Keratinocyte (primary cell): ENCODE measurements at regions not wholly inside any gene's neighbourhood (a gene's known extent, or its start where the extent isn't known, plus 50 kb on each side); places are given as distances from the start of the nearest gene placed in this dataset.

Experiments
- DNase-seq: peaks from one replicate; pipeline ENCODE4 v3.0.0-alpha.2; 2011; ENCODE audit warnings: low read depth, missing footprints, low spot score
- FAIRE-seq: peaks from 2 replicates; lab custom pipeline; 2011; peaks lifted over from hg19 to GRCh38; lab: Jason Lieb, UNC
- H2AFZ ChIP-seq: 2 replicates; pipeline ENCODE4 v1.6.0; 2012; ENCODE audit warnings: low read length, control low read depth, inconsistent platforms; ENCODE audit not compliant: control insufficient read depth
- H3K27ac ChIP-seq: 2 replicates; pipeline ENCODE4 v1.5.1; 2011; ENCODE audit warnings: low read length; ENCODE audit not compliant: control insufficient read depth, insufficient read depth
- H3K27me3 ChIP-seq: 3 replicates; pipeline ENCODE4 v1.6.0; 2011; ENCODE audit warnings: low read length; ENCODE audit not compliant: control insufficient read depth, insufficient read depth; ENCODE audit errors: extremely low read depth
- H3K36me3 ChIP-seq, 2 experiments: 2 replicates in 1 of 2; 3 replicates in 1 of 2; pipeline ENCODE4 v1.5.1; 2011; ENCODE audit warnings: low read length in 2 of 2, mild to moderate bottlenecking in 1 of 2; ENCODE audit not compliant: control insufficient read depth in 2 of 2, insufficient read depth in 2 of 2; ENCODE audit errors: extremely low read depth in 1 of 2
- H3K4me1 ChIP-seq: 3 replicates; pipeline ENCODE4 v1.5.1; 2011; ENCODE audit warnings: low read length; ENCODE audit not compliant: control insufficient read depth, insufficient read depth; ENCODE audit errors: extremely low read depth
- H3K4me2 ChIP-seq: 3 replicates; pipeline ENCODE4 v1.6.0; 2011; ENCODE audit warnings: low read depth, low read length; ENCODE audit not compliant: control insufficient read depth, insufficient read depth; ENCODE audit errors: extremely low read depth
- H3K4me3 ChIP-seq, 3 experiments: fragments of 200-600 bp in 1 of 3; sonication (generic) in 1 of 3; 2 replicates in 2 of 3; 3 replicates in 1 of 3; pipeline ENCODE4 v1.5.1; 2011 to 2016; ENCODE audit warnings: low read length in 3 of 3, mild to moderate bottlenecking in 3 of 3, control low read depth in 2 of 3, inconsistent platforms in 1 of 3, low read depth in 1 of 3, mixed read lengths in 1 of 3, mixed run types in 1 of 3, moderate library complexity in 1 of 3; ENCODE audit not compliant: control insufficient read depth in 2 of 3, insufficient read depth in 2 of 3; ENCODE audit errors: extremely low read depth in 1 of 3
- H3K79me2 ChIP-seq: 2 replicates; pipeline ENCODE4 v1.6.0; 2012; ENCODE audit warnings: low read length; ENCODE audit not compliant: control insufficient read depth, insufficient read depth
- H3K9ac ChIP-seq: 3 replicates; pipeline ENCODE4 v1.6.0; 2011; ENCODE audit warnings: low read length; ENCODE audit not compliant: control insufficient read depth, insufficient read depth; ENCODE audit errors: extremely low read depth
- H3K9me1 ChIP-seq: 3 replicates; pipeline ENCODE4 v1.6.0; 2011; ENCODE audit warnings: low read length; ENCODE audit not compliant: control insufficient read depth, insufficient read depth; ENCODE audit errors: extremely low read depth
- H3K9me3 ChIP-seq: 2 replicates; pipeline ENCODE4 v1.5.1; 2012; ENCODE audit warnings: low read depth, low read length; ENCODE audit not compliant: control insufficient read depth
- H4K20me1 ChIP-seq: 3 replicates; pipeline ENCODE4 v1.6.0; 2011; ENCODE audit warnings: low read length; ENCODE audit not compliant: control insufficient read depth, insufficient read depth; ENCODE audit errors: extremely low read depth
- EZH2 ChIP-seq: IDR thresholded peaks from one replicate; pipeline ENCODE4 v1.6.1; 2012; ENCODE audit warnings: inconsistent platforms, mild to moderate bottlenecking, low read length, moderate library complexity
- dilution Hi-C: fragments of 300-500 bp; cut with MboI; formaldehyde crosslinking; loops from one replicate; pipeline ENCODE4 v1.7.0; 2020; ENCODE audit warnings: low sequenced_read_pairs; ENCODE audit not compliant: extremely low pct_ligation_motif_present
- TF ChIP-seq, protein P1 (sequence below), 3 experiments: IDR thresholded peaks in 1 of 3; conservative IDR thresholded peaks in 1 of 3; optimal IDR thresholded peaks in 1 of 3; 2 replicates in 2 of 3; 3 replicates in 1 of 3; pipeline versions ENCODE3 to v1.5.1; 2011; ENCODE audit warnings: low read length in 3 of 3, mild to moderate bottlenecking in 3 of 3, moderate library complexity in 2 of 3, control low read depth in 1 of 3, inconsistent platforms in 1 of 3; ENCODE audit not compliant: insufficient read depth in 2 of 3; ENCODE audit errors: extremely low read depth in 1 of 3

DNA sequence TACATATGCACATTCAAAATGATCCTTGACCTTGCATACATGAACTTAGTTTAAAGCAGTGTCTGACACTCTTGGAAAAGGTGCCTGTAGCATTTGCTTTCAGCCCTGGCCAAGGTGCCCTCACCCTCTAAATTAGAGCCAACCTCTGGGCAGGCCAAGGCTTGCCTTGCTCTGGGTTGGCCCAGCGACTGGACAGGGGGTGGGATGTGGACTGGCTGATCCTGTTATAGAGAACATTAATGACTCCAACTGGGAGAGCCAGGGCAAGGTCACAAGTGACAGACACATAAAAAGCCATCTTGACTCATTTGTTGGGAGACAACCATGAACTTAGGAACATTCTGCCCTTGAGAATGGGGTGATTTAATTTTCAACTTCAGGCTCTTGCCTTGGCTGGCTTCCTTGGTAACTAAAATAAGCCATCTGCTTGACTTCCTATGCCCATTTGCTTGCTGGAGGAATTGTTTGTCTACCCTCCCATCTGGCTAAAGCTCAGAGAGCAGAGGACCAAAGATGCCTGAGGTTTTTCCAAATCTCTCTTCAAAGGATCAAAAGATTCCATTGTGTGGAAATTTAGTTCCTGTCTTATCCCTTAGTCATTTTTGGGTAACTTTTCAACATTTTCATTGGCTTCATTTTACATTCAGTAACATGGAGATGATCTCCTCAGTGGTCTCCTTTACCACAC lies 403.7 kb downstream of the SOX2 start:
- H3K36me3 ChIP-seq: no peaks in the 10 kb centered on the region
- H3K4me1 ChIP-seq: no peaks in the 10 kb centered on the region
- no peaks in the 10 kb centered on the region for H3K9me1 ChIP-seq
- TF ChIP-seq EZH2: no peak
- TF ChIP-seq, protein P1, sequence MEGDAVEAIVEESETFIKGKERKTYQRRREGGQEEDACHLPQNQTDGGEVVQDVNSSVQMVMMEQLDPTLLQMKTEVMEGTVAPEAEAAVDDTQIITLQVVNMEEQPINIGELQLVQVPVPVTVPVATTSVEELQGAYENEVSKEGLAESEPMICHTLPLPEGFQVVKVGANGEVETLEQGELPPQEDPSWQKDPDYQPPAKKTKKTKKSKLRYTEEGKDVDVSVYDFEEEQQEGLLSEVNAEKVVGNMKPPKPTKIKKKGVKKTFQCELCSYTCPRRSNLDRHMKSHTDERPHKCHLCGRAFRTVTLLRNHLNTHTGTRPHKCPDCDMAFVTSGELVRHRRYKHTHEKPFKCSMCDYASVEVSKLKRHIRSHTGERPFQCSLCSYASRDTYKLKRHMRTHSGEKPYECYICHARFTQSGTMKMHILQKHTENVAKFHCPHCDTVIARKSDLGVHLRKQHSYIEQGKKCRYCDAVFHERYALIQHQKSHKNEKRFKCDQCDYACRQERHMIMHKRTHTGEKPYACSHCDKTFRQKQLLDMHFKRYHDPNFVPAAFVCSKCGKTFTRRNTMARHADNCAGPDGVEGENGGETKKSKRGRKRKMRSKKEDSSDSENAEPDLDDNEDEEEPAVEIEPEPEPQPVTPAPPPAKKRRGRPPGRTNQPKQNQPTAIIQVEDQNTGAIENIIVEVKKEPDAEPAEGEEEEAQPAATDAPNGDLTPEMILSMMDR (optimal IDR thresholded peaks at IDR 0.05 in 1 of 3, IDR thresholded peaks at IDR 0.05 in 1 of 3, conservative IDR thresholded peaks at IDR 0.05 in 1 of 3; ENCODE audit: extremely low read depth in 1 of 3, insufficient read depth in 2 of 3, low read length in 3 of 3): no peak
- dilution Hi-C loops: no loop called here
- H3K4me2 ChIP-seq: no peak overlapping the region
- H3K9me3 ChIP-seq: no peaks in the 10 kb centered on the region
- DNase-seq (no peak), FAIRE-seq (no peak)
- no peak overlapping the region for H3K27ac ChIP-seq
- no peaks in the 10 kb centered on the region for H3K79me2 ChIP-seq
- no peak overlapping the region for H3K4me3 ChIP-seq
- H4K20me1 ChIP-seq: no peaks in the 10 kb centered on the region
- no peak overlapping the region for H2AFZ ChIP-seq
- no peaks in the 10 kb centered on the region for H3K27me3 ChIP-seq
- H3K9ac ChIP-seq: no peak overlapping the region

- Histone ChIP-seq H3K9me3 (no peaks in the 10 kb centered on the region), H3K27ac (no peak overlapping the region), H3K9me1 (no peaks in the 10 kb centered on the region), H4K20me1 (no peaks in the 10 kb centered on the region), H3K27me3 (no peaks in the 10 kb centered on the region), H2AFZ (no peak overlapping the region), H3K9ac (no peak overlapping the region), H3K4me3 (no peak overlapping the region), H3K36me3 (no peaks in the 10 kb centered on the region), H3K4me2 (no peak overlapping the region), H3K79me2 (no peaks in the 10 kb centered on the region), H3K4me1 (no peaks in the 10 kb centered on the region)
- dilution Hi-C loops: no loop called here
- no peak for TF ChIP-seq EZH2
- TF ChIP-seq, protein P1 (optimal IDR thresholded peaks at IDR 0.05 in 1 of 3, IDR thresholded peaks at IDR 0.05 in 1 of 3, conservative IDR thresholded peaks at IDR 0.05 in 1 of 3; ENCODE audit: extremely low read depth in 1 of 3, insufficient read depth in 2 of 3, low read length in 3 of 3): no peak
- DNase-seq (no peak), FAIRE-seq (no peak)
These were observed 404.7 kb downstream of the SOX2 start for GRCh38 chr3:182116386-182116785.
